ENCODE measurements at regions not wholly inside any gene's neighbourhood (a gene's known extent, or its start where the extent isn't known, plus 50 kb on each side); places are given as distances from the start of the nearest gene placed in this dataset.
"Not testable (repeated sequence)": the region's sequence is repeated elsewhere in the genome, so short reads cannot be mapped to it uniquely, and the experiment has no call there.

DNA sequence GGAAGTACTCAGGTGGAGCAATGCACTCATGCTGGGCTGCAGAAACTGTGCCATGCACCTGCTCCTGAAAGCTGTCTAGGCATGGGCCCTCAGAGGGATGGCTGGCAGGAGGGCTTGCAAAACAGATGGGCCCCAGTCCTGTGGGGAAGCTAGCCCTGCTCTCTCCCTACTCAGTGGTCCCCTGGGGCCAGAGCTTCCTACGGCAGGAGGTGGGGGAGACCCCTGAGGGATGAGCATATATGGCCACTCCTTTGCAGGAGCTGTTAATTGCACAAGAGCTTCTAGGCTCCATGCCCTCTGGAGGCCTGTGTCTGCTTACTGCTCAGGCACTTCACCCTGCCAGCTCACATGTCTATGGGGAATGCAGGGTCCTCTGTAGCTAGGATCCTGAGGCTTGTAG is 545.3 kb upstream of the PTPRD start:
- DNase-seq, result no peak

DNA sequence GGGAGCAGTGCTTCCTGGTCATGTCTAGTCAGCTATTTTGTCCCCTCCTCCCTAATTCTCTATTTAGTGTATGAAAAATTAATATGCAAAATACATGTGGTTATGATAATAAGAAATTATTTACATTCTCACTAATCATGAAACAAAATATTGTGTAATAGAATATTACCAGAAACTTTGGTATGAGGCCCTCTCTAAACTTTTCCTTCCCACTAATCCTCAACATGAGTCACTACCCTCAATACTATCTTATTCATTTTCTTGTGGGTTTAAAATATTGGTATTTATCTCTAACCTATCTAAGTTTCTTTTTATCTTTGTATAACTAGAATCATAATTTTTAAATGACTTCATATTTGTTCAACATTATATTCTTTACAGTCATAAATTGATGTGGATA is 545.9 kb upstream of the PTPRD start:
- DNase-seq, result no peak

DNA sequence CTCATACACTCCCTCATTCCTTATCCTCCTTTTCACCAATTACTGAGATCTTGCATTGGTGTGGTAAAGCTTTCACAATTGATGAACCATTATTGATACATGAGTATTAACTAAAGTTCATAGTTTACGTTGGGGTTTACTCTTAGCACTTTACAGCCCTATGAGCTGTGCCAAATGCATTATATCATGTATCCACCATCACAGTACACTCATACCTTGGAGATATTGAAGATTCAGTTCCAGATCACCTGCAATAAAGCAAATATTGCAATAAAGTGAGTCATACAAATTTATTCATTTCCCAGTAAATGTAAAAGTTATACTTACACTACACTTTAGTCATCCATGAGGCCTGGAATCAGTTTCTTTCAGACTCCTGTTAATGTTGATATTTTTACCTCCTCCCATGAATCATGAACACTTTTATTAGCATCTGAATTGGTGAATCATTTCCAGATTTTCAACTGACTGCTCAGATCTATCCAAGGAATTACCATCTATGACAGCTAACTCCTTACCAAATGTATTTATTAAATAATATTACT is 546.6 kb upstream of the PTPRD start:
- DNase-seq, result no peak

DNA sequence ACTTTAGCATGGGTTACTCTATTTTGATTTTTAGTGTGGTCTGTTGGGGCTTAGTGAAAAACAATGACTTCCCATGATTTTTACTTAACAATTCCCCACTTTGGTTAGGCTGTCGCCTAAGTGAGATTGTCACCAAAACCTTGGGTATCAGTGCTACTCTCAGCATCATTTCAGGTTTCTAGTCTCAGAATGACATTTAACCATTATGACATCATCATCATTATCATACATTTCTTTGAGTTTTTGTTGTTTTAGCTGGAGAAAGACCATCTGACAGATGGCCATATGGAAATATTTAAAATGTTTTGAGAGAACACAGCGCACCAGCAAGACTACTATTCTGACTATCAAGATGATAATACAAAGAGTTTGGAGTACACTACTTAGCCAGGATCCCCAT is 551.0 kb upstream of the PTPRD start:
- DNase-seq, result no peak

DNA sequence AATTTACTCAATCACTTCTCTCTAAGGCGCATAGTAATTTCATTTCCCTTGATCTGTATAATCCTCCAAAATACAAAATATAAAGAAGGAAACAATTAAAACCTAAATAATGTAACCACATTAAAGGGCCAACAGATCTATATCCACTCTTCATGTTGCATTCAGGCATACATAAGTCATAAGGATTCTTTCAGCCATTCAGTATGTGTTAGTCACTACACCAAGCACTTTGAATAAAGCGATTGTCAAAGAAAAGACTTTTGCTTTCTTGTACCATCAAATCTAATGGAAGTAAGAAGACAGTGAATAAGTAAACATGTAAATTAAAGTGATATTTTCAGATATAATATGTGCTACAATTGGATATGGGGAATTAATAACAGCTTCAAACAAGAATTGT is 569.2 kb upstream of the PTPRD start:
- DNase-seq, result no peak

DNA sequence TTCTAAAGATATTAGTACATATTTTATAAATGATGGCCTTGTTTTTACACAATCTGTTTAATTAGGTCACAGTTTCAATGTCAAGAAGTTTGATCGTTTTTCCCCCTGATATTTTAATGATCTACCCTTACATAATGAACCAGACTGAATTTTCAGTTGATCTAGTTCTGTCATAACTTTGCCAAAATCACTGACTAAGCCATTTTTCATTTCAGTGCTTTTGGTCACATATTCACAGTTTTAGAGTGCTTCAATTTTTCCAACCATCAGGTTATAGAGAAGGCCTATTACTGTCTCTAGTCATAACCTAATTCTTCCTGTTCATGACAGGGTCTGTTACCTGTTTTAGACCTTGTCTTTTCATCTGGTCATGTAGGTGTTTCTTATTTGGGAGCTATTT is 577.9 kb upstream of the PTPRD start:
- DNase-seq, result no peak

DNA sequence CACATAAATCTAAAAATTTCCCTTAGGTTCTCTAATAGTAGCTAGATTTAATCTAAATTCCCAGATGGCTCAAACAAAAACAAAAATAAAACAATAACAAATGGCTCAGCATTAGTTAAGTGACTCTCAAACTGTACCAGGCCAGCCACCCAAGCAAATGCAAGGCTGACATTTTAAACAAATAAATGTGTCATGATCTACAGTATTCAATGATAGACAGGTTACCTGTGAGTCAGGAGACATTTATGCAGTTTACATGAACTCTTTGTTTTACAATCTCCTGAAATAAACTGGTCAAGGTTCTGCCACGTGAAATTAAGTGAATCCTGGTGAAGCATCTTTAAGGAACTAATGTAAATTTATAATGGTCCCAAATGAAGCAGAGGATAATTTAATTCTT is 580.2 kb upstream of the PTPRD start:
- DNase-seq, result no peak

- no peak for DNase-seq
Observed at GRCh38 chr9:11194246-11194645, 581.4 kb upstream of the PTPRD start.

- not testable (repeated sequence) for DNase-seq
Observed at GRCh38 chr9:11196840-11197365, 584.1 kb upstream of the PTPRD start.

- no peak for DNase-seq
Observed at GRCh38 chr9:11199335-11199734, 586.5 kb upstream of the PTPRD start.

DNA sequence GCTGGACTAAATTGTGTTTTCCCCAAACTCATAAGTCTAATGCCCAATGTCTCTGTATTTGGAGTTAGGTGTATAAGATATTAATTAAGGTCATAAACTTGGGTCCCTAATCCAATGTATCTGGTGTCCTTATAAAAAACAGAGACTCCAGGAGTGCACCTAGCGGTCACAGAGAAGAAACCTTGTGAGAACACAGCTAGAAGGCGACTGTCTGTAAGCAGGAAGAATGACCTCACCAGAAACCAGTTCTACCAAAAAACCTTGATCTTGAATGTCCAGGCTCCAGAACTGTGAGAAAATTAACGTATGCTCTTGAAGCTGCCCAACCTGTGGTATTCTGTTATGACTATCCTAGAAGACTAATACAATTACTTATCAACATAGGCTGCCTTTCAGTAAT is 591.7 kb upstream of the PTPRD start:
- DNase-seq, result no peak

DNA sequence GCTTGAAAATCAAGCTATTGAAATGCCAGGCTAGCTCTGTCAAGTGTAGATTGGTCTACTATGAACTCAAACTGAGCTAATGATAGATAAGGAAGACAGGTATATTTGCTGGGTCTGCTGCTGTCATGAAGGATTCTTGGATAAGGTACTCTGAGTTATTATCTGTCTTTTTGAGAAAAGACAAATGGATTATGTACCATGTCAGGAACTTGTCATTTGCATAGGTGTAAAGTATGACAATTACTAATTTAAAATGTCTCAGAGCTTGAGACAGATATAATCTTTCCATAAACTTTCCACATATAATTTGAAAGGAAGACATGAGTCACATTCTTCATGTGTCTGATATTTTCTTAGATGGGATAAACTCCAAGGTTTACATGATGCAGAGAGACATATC is 594.1 kb upstream of the PTPRD start:
- no peak for DNase-seq

GRCh38 chr9:11233696-11234095 is 620.9 kb upstream of the PTPRD start:
- peak; percentile 36 for DNase-seq

GRCh38 chr9:11235061-11235460 is 622.3 kb upstream of the PTPRD start:
- no peak for DNase-seq

- no peak for DNase-seq
Observed at GRCh38 chr9:11241779-11242178, 629.0 kb upstream of the PTPRD start.

DNA sequence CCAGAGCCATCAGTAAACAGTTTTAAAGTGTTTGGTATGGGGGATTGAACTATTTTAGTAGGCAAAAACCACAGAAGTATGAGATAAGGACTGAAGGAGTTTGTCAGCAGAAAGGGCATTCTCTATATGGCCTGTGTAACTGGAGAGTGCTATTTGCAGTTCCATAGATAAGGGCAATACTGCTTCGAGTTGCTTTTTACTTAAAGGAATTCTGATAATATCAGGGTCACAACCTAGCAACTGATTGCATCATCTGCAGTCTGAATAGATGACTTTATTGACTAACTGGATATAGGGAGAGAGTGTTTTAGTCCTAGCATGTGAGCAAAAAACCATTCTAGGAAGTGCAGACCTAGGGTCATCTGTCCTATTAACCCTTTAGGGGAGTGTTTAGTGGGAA is 645.2 kb upstream of the PTPRD start:
- DNase-seq, result no peak

GRCh38 chr9:11269036-11269435 is 656.2 kb upstream of the PTPRD start:
- DNase-seq, result no peak

DNA sequence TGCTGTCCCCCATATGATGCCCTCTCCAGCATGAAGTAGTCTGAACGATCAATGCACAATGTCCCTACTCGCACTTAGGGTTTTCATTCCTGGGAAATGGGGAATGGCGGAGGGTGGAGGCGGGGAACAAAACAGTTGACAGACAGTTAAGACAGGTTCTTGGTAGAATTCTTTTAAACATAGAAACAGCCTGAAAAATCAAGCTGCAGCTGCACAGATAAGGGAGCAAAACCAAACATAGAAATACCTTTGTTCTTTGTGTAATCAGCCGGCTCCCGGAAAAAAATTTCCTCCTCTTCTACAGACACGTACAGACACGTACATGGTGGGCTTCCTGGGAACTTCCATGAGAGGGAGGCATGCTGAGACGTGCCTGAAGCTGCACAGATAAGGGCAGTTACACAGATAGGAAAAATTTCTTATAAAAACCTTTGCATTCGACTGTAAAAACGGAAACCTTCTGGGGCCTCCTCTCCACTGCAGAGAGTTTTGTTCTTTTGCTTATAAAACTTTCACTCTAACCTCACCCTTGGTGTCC is 662.4 kb upstream of the PTPRD start:
- no peak for DNase-seq

DNA sequence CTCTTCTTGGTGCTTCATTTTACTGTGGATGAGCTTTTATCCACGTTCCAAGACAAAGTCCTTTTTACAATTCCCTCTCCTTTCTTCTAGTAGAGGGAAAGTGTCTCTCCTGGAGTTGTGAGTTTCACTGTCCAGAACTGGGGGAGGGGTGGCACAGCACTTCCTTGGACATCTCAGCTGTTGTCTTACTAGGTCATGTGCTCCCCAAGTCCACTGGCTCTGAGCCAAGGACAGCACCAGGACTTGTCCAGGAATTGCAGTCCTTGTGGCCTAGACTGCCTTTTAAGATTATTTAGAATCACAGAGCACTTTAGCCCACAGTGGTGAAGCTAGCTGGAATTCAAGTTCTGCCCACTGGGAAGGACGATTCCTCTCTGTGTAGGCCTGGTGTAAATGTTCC is 700.2 kb upstream of the PTPRD start:
- no peak for DNase-seq

DNA sequence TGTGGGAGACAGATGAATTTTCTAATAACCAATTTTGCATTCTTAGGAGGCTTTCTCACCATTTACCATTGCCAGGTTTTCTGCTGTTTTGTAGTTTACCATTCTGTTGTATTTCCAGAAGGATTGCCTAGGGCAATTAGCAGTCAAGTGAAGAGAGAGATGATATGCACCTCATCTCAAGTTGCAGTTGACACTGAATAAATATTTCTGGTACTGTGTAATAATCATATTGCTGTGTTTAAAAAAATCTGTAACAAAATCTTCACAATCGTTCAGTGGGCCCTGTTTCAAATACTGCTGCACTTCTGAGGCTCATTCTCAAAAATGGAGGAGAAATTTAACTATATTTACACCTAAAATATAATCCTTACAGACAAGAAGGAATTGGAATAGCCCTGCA is 706.1 kb upstream of the PTPRD start:
- DNase-seq, result no peak

- no peak for DNase-seq
Observed at GRCh38 chr9:11319538-11319937, 706.7 kb upstream of the PTPRD start.

GRCh38 chr9:11320989-11321388 is 708.2 kb upstream of the PTPRD start:
- DNase-seq, result no peak

- no peak for DNase-seq
Observed at GRCh38 chr9:11323457-11323856, 710.7 kb upstream of the PTPRD start.

GRCh38 chr9:11326231-11326630 is 713.4 kb upstream of the PTPRD start:
- DNase-seq, result no peak

GRCh38 chr9:11328326-11328725 is 715.5 kb upstream of the PTPRD start:
- DNase-seq, result no peak
